ENCODE measurements at regions not wholly inside any gene's neighbourhood (a gene's known extent, or its start where the extent isn't known, plus 50 kb on each side); places are given as distances from the start of the nearest gene placed in this dataset.

DNA sequence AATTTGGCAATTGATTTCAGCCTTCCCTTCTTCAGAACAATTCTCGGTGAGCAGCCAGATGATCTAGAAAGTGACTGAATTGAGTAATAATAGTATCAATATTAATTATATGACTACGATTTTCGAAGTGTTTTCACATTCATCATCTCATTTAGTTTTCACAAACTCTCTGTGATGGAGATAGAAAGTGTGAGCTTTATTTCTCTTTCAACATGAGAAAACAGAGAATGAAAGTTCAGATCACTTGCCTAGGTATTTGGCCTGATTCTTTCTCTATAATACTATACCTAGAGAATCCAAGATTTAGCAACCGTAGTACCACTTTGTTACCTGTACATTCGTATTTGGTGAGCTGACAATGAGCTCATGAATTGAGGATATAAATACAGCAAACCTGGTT is 739.2 kb upstream of the NR2F2 start:
- no peaks in the 10 kb centered on the region for H3K36me3 ChIP-seq
- TF ChIP-seq, protein P1, sequence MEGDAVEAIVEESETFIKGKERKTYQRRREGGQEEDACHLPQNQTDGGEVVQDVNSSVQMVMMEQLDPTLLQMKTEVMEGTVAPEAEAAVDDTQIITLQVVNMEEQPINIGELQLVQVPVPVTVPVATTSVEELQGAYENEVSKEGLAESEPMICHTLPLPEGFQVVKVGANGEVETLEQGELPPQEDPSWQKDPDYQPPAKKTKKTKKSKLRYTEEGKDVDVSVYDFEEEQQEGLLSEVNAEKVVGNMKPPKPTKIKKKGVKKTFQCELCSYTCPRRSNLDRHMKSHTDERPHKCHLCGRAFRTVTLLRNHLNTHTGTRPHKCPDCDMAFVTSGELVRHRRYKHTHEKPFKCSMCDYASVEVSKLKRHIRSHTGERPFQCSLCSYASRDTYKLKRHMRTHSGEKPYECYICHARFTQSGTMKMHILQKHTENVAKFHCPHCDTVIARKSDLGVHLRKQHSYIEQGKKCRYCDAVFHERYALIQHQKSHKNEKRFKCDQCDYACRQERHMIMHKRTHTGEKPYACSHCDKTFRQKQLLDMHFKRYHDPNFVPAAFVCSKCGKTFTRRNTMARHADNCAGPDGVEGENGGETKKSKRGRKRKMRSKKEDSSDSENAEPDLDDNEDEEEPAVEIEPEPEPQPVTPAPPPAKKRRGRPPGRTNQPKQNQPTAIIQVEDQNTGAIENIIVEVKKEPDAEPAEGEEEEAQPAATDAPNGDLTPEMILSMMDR (IDR thresholded peaks at IDR 0.05; ENCODE audit: borderline replicate concordance) = no peak
- H3K9me3 ChIP-seq (replicated peaks) = no peaks in the 10 kb centered on the region
- intact Hi-C loops (cut with micrococcal nuclease) = no loop called here
- H3K27ac ChIP-seq (replicated peaks) = no peak overlapping the region
- H3K4me1 ChIP-seq = no peaks in the 10 kb centered on the region
- no peaks in the 10 kb centered on the region for H3K27me3 ChIP-seq (ENCODE audit: low read depth)
- DNase-seq = no peak
- H3K4me3 ChIP-seq = no peak overlapping the region

DNA sequence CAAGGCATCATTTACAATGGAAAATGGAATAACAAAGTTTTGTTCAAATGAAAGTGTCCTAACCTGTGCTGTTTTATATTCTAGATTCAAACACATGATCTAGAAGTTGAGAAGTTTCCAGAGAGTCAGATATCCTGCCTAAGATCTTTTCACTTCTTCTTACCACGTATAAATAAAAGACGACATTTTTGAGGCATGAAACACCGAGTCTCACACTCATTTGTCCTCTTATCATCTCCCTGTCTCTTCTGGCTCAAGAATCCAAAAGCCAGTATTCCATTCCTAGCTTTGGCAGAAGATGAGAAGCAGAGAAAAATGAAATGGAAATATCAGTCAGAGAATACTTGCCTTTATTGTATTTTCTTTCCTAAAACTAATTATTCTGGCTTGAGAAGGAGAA is 738.6 kb upstream of the NR2F2 start:
- no peak overlapping the region for H3K27ac ChIP-seq (replicated peaks)
- H3K27me3 ChIP-seq (ENCODE audit: low read depth) = no peaks in the 10 kb centered on the region
- DNase-seq = no peak
- no peaks in the 10 kb centered on the region for H3K4me1 ChIP-seq
- no peak overlapping the region for H3K4me3 ChIP-seq
- no peaks in the 10 kb centered on the region for H3K36me3 ChIP-seq
- no peaks in the 10 kb centered on the region for H3K9me3 ChIP-seq (replicated peaks)
- intact Hi-C loops (cut with micrococcal nuclease) = no loop called here
- TF ChIP-seq, protein P1 (IDR thresholded peaks at IDR 0.05; ENCODE audit: borderline replicate concordance) = no peak

DNA sequence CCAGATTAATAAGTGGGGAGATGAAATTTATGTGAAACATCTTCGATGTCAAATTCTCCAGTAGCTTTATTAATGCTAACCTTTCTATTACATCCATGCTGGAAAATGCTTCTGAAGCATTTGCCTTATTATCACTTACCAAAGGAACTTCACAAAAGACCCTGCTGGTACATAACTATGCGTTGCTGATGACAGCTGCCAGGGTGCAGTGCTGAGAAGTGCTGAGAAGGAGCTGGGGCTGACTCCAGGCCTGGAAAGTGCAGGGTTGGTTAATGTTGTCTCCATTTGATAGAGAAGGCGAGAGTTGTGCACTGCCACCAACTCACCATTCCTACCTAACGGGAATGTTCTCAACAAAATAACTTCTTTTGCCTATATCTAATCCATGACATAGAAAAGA is 736.0 kb upstream of the NR2F2 start:
- DNase-seq = no peak
- H3K9me3 ChIP-seq (replicated peaks) = no peaks in the 10 kb centered on the region
- no peaks in the 10 kb centered on the region for H3K27me3 ChIP-seq (ENCODE audit: low read depth)
- H3K4me3 ChIP-seq = no peak overlapping the region
- TF ChIP-seq, protein P1 (IDR thresholded peaks at IDR 0.05; ENCODE audit: borderline replicate concordance) = no peak
- intact Hi-C loops (cut with micrococcal nuclease) = no loop called here
- H3K27ac ChIP-seq (replicated peaks) = no peak overlapping the region
- no peaks in the 10 kb centered on the region for H3K4me1 ChIP-seq
- no peaks in the 10 kb centered on the region for H3K36me3 ChIP-seq

DNA sequence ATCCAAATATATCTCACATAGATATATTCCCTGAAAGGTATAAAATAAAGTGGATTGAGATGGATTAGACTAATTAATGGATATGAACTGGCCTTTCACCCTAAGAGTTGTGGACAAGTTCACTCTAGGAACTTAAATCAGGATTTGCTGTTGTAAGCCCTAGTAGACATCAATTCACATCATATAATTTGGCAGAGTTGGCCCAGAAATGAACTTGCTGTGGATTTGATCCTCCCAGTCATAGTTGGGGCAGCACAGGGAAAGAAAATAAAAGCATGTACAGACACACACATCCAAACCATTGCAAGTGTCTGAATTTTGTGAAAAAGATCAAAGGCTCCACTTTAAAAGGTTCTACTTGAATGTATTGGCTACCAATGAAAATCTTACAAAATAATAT is 734.7 kb upstream of the NR2F2 start:
- Histone ChIP-seq H3K9me3 (replicated peaks) (peaks cover 5% of the 10 kb centered on the region), H3K4me1 (no peaks in the 10 kb centered on the region), H3K4me3 (no peak overlapping the region), H3K36me3 (no peaks in the 10 kb centered on the region), H3K27ac (replicated peaks) (no peak overlapping the region), H3K27me3 (ENCODE audit: low read depth) (no peaks in the 10 kb centered on the region)
- TF ChIP-seq, protein P1 (IDR thresholded peaks at IDR 0.05; ENCODE audit: borderline replicate concordance) = no peak
- intact Hi-C loops (cut with micrococcal nuclease) = no loop called here
- DNase-seq = no peak

DNA sequence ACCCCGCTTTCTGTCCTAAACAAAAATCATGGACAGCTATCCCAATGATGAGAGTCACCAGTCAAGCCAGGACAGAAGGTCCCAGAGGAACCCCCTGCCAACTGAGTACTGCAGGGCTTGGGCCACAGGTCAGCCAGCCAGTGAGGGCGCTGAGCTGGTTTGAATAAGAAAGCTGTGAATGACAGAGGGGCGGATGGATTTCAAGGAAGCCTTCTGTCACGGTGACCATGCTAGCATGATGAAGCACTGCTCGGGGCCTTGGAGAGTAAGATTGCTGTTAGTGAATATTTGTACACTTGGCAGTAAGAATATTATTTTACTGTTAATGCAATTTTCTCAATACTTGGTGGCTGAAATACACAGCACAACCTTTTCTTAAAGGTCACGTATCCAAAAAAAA is 734.0 kb upstream of the NR2F2 start:
- no peak for DNase-seq
- no peak overlapping the region for H3K4me3 ChIP-seq
- no peaks in the 10 kb centered on the region for H3K27me3 ChIP-seq (ENCODE audit: low read depth)
- TF ChIP-seq, protein P1 (IDR thresholded peaks at IDR 0.05; ENCODE audit: borderline replicate concordance) = no peak
- H3K36me3 ChIP-seq = no peaks in the 10 kb centered on the region
- no peak overlapping the region for H3K27ac ChIP-seq (replicated peaks)
- intact Hi-C loops (cut with micrococcal nuclease) = no loop called here
- H3K9me3 ChIP-seq (replicated peaks) = peaks cover 5% of the 10 kb centered on the region
- no peaks in the 10 kb centered on the region for H3K4me1 ChIP-seq

All from left ventricle myocardium inferior (tissue), 1 donor.